Right renal pelvis (tissue), 4 donors: ENCODE measurements at regions not wholly inside any gene's neighbourhood (a gene's known extent, or its start where the extent isn't known, plus 50 kb on each side); places are given as distances from the start of the nearest gene placed in this dataset.

ENCODE experiments used
- DNase-seq, 4 donors: peaks; one replicate each; pipeline ENCODE4 v3.0.0-alpha.2; 2013; ENCODE audit warnings: low read depth in 4 of 4, low spot score in 3 of 4, missing footprints in 1 of 4

DNA sequence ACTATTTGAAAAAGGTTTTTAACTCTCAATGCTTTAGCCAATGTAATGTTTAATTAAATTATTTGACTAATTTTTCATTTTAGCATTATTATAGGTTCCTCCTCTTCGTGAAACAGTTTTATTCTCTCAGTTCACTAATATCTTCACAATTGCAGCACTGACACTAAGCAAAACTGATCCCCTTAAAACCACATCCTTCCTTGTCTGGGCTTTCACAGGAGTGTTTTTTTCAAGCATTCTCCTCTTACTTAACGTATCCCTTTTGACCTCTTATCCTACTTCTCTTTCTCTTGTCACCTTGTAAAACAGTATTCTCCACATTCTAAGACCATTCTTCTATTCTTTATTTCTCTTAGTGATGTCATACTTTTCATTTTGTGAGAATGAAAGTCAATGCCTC, 112.8 kb downstream of the DSC3 start:
- no peak for DNase-seq

DNA sequence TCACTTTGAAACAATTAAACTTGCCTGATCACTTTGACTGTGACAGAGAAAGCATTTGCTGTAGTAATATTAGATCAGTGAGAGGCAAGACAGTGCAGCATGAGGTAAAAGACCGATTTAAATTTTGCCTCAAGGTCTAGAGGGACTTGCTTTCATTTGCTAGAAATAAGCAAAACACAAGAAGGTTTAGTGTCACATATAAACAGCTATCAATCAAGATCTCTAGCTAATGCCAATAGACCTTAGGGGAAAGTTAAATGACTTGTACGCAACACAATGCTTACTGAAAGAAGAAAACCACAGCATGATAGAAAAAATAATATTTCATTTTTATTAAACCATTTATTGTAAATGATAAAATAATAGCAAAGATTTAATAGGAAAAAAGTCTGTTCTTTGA, 113.5 kb downstream of the DSC3 start:
- no peak for DNase-seq

DNA sequence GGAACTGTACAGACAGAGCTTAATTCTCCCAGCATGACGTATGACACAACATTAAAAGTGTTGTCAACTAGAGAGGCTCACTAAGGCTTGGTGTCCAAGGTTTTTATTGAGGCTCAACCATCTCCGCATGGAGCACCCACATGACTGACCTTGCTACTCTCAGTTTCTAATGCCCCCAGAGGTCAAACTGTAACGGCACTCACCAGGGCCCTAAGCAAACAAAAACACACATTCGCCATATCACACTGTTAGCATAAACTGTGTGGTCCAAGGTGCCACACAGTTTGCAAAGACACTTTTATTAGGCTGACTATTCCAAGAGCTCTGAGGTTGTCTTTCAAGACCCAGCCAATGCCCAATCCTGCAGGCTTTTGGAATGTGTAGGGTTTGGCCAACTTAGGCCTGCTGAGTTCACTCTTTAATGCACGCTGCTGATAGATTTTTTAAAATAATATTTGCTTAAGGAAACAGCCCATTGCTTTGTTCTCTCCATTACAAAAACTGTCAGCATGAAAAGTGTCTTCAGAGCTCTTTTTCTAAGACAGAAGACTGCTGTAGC, 114.9 kb downstream of the DSC3 start:
- no peak for DNase-seq

DNA sequence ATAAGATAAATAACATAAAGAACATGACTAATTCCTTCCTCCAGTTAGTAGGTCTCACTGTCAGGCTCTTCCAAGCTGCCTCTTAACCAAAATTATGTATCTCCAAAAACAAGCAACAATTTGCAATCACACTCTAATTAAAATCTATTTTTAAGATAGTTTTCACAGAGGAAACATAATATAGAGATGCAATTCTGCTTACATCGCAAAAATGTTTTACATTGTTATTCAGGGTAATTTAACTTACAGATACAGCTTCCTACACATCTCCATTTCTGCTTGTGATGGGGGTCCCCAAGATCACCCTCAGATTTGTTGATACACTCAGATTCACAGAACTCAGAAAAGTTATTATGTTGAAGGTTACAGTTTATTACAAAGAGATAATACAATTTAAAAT, 115.5 kb downstream of the DSC3 start:
- DNase-seq = no peak

DNA sequence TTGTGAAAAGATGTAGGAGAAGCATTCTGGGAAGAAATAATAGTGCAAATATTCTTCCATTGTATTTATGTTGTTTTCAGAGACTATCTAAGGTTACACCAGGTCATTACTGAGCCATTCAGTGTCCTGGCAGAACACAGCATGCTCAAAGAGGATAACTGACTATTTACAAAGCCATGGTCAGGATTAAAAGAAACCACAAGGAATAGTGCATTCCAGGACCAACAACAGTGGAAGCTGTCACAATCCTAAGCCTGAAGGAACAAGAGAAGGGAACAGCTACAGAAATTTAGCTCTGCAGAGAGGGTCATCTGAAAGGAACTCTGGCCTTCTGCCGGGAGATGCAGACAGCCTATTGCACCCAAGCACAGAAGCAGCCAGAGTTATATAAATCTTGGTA, 116.7 kb downstream of the DSC3 start:
- no peak for DNase-seq

DNA sequence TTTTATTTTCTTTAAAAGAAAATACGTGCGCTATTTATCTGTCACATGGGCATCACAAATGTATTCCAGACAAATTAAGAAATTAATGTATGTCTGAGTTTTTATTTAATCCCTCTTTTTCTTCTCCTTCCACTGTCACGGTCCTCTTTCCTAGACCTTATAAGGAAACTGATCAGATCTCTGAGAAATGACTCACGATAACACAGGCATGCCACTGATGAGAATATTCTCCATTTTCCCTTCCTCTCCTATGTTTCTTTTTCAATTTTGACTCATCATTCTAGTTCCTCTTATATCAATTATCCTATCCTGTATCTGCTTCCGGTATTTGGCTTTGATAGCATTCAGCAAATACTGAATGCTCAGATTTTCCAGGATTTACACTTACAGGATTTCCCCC, 121.8 kb downstream of the DSC3 start:
- no peak for DNase-seq

DNA sequence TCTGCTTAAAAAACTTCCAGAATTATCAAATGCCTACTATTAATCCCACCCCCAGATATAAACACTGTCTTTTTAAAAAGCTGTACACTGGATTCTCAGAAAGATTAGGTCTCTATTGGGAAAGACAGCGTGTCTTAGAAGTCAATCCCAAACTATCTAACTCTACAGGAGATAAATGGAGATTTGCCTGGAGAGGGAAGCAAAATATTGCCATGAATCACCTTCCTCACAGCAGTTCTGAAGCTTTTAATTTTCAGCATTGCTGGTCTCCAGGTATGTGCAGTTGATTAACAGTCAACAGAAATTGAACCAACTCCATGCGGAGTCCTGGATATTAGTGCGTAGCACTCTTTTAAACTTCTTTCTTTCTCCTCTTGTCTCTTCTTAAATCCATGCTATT, 122.2 kb downstream of the DSC3 start:
- DNase-seq = peak in 1 of 4 donors; percentile 15

DNA sequence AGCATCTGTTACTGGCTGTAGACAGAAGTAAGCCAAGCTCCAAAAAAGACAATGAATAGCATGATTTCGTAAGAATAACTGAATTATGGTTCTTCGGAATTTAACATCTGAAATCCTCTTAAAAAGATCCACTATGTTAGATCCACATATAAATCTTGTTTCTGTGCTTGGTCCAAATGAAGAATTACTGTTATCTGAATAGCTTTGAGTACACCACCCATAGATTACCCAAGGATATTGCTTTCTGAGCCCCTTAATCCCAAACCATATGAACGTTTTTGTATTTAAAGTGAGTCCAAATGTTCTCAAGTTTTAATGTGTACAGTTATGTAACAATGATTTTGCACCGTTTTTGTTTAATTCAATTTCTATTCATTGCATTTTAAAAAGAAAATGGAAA, 124.9 kb downstream of the DSC3 start:
- no peak for DNase-seq

DNA sequence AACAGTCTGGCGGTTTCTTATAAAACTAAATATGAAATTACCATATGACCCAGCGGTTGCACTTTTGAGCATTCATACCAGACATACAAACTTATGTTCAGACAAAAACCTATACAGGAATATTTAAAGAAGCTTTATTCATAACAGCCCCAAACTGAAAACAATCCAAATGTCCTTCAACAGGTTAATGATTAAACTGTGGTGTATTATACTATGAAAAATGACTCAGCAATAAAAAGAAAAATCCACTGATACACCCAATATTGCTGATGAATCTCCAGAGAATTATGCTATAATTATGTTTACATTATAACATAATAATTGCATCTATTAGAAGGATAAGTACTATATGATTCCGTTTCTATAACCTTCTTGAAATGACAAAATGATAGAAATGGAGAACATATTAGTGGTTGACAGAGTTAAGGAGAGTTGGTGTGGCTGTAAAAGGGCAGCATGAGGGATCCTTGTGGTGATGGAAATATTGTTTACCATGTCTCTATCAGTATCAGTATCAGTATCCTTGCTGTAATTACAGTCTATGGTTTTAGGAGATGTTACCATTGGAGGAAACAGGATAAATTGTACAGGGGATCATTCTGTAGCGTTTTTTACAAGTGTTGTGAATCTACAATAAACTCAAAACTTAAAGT, 127.1 kb downstream of the DSC3 start:
- no peak for DNase-seq

DNA sequence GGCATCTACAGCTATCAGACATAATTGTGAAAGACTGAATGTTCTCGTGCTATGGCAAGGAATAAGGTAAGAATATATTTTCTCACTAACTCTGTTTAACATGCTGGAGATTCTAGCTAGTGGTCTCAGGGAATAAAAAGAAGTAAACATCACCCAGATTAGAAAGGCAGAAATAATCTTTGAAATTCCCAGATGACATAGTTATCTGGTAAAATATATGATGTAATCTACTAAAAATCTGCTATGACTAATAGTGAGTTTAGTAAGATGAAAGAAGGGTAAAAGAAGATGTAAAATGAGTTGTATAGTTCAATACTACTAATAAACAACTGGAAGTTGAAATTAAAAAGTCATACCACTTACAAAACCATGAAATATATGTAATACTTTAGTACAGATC, 134.2 kb downstream of the DSC3 start:
- no peak for DNase-seq

DNA sequence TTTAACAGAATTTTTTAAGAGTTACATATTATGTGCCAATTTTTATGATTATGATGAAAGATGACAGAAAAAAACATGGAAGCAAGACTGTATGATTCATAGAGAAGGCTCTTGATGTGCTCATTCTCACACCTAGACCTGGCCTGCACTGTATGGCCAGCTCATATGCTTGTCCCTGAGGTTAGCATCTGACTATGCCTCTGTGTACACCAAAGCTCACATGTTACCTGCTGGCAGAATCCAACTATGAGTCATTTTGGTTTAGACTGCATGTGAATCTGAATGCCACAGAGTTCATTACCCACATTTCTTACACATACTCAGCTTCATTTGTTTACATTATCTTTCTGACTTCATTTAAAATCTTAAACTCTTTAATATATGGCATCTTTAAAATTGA, 139.0 kb downstream of the DSC3 start:
- DNase-seq = no peak

DNA sequence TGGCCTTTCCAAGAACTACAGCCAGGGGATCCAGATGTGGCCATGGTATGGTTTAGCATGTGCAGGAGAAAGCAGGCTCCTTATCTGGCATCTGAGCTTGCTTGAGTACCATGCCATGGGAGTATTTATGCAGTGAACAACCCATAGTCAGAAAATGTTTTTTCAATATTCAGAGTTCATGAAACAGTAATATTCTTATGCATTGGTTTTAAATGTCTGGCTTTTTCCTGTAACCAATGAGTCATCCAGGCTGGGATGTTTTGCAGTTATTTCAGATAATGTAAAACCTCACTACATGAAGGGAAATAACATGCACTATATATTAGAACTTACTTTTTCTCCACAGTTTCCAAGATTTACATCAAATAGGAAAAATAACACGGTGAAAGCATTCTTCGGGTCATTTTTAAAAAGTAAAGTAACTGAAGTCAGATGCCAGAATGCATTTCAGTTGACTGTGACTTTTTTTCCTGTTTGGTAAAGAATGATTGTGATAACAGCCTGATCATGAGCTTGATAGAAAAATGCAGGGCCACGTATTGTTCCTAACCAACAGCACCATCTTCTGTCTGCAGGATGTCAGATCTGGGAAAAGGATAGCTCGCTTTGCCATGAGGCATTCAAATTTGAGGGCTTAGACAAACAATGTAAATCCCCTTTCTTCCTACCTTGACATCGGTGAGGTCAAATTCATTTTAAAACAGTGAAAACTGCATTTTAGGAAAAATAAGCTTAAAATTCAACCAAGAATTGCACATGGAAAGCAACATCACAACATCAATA, 152.8 kb downstream of the DSC3 start:
- peak in 1 of 4 donors; percentile 8 for DNase-seq

DNA sequence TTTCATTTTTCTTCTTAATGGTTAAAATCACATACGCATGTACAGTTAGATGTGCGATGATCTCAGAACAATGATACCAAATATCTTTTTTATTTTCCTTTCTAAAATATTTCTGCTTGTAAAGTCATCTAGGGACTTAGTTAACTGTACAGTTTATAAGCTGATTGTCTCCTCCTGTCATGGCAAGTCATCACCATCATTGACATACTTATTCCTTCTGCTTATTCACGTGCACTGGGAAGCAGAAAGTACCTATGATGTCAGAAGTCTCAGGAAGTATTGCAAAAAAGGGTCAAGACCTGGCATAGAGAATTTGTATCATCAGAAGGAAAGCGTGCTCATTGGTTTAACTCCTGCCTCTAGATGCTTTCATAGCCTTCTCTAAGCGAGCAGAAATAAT, 154.2 kb downstream of the DSC3 start:
- no peak for DNase-seq

DNA sequence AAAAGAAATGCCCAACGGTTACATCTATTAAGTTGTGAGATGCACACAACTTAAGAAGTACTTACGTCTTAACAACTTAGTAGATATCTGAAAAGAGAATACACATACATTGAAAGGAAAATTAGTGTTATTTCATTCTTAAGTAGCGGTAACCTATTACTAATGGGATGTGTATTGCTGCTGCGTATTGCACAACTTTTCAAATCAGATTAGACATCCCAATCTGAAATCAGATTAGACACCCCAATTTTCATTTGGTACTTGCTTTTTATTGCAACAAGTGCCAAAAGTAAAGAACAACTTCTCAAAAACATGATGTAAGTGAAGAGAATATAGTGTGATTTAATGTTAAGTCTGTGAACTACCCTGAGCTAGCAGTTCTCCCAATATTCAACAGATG, 155.5 kb downstream of the DSC3 start:
- no peak for DNase-seq

DNA sequence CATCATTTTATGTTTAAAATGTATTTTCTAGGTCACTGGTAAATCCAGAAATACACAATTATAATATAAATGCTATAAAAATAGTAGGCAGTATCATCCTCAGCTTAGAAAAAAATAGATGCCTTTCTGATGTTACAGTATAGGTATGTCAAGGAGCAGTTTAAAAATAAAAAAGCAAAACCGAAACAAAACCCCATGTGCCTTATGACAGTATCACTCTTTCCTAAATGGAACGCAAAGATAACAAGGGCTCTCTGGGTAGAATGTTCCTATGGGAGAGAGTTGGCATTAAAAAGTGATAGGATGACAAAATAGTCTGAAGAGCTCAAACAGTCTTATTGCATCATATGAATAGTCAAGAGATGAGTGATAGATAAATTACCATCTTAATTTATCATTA, 172.1 kb downstream of the DSC3 start:
- DNase-seq = no peak

DNA sequence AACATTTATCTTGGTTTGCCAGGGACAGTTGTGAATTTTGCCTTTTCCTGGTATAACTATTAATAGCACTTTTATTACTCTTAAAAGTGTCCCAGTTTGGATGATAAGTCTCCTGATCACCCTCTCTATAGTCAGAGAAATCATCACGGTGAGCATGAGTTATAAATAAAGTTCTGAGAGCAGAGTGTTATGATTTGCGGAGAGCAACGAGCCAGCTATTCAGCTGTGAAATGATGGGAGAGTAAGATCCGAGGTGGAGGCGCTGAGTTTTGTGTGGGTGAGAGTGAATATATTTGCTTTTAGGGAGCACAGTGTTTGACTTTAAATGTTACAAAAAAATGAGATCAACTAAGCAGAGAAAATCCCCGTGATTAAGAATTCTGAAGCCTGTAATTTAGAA, 179.6 kb downstream of the DSC3 start:
- DNase-seq = no peak

DNA sequence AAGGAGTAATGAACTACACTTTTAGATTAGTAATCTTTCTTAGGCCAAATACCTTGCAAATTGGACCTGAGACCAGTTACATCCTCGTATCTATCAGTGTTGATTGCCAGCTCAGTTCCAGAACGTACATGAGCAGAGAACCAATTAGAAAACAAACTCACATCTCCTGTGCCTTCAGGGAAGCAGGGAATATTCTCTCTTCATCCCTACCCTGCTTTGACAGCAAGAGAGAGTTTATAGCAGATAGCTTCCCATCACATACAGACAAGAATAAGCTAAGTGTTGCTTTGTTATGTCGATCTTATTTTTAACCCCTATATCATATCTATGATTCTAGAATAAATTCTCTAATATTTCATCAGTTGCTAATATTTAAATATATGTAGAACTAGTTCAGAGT, 181.8 kb downstream of the DSC3 start:
- no peak for DNase-seq

DNA sequence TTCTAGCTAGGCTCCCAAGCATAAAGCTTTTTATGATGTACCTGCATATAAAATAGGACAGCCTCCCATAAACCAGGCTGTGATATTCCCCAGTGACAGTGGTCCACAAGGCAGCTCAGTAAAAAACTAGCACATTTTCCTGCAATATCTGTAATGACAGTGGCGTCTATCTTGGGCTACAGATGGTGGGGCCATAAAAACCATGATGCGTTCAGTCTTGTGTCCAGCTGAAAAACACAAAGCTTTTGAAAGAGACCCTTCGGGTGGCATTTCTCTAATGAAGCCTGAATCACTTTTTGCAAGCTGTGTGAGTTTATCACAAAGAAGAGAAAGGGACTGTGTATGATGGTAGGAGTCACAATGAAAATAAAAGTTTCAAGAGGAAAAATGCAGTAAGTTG, 183.5 kb downstream of the DSC3 start:
- DNase-seq = no peak

DNA sequence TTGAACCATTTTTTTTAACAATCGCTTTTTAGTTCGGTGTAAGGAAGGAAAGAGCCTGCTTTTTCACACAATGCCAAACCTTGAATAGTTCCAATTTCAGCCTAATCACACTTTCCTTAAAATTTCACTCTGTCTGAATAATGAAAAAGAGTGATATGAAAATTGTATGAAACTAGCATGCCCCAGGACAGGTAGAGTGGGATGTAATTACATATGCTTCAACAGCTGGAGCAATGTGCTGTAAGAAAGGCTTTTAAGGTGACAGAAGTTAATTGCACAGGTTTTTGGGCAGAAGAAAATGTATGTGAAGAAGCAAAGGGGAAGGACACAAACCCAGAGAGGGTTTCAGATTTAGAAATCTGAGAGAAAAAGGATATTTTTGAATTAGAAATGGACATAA, 184.0 kb downstream of the DSC3 start:
- no peak for DNase-seq

DNA sequence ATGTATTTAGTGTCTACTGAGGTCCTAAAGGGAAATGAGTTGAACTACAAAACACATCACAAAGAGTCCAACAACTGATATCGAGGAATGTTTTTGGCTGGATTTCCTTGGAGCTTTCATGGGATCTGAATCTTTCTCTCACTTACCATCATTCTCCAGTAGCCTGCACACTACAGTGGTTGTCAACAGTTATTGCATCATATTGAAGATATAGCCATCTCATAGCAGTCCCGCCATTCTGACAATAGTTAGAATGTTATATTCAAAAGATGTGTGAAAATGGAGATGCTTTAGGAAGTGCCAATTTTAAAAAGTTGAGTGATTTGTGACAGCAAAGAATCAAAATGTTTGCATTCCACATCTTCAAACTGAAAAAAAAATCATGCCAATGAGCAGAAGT, 186.8 kb downstream of the DSC3 start:
- no peak for DNase-seq

DNA sequence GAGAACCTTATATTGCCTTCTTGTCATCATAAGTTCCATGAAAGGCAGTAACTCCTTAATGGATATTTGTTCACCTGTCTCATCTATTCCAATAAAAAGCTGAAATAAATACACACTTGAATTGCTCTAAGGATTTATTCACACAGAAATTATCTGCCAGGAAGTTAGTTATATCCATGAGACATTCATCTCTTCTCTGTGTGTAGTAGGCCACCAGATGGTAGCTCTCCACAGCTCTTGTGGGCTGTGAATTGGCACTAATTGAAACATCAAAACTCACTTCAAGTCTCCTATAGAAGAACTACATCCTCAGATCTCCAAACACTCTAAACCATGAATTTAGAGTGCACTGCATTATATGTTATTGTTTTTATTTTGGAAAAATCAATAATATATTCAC, 189.6 kb downstream of the DSC3 start:
- no peak for DNase-seq

DNA sequence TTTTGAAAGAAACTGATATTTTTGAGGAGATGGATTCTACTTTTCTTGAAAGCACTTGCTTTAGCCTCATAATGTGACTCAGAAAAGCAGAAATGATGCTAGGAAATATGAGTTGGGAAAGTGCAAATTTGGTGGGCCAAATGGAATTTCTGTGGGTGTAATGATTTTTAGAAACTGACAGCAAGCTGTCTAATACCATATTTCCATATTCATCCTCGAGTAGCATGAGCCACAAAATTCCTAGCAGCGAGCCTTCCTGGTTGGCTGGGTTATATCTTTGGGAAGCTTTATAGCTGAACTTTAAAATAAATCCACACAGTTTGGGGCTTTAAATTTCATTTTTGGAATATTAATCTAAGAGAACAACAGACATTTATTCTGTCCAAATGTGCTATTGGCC, 190.0 kb downstream of the DSC3 start:
- no peak for DNase-seq
